ENCODE measurements at regions not wholly inside any gene's neighbourhood (a gene's known extent, or its start where the extent isn't known, plus 50 kb on each side); places are given as distances from the start of the nearest gene placed in this dataset.

DNA sequence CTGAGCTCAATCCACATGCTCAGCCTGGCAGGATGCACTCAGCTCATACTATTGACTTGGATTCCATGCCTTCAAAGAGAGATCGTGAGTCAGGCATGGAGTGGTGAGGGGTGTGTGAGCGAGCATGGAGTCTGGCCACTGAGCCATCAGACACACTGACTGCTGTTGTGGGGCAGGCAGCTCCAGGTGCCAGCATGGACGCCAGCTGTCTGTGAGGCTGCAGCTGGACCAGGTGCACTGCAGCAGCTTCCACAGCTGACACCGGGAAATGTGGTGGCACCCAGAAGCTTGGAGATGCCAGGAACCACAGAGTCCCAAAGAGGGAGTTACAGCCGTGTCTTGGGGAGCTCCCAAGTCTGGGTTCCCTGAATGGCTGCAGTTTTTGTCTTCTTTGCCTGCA lies 1026.4 kb upstream of the ADGRL3 start:
- in situ Hi-C loops (cut with HindIII; ENCODE audit: extremely low pct_ligation_motif_present, low pct_unique_long_range_greater_than_20kb), result no loop called here
- Histone ChIP-seq H3K27ac (ENCODE audit: extremely low read length, insufficient read depth, low read length) (no peak overlapping the region), H4K20me1 (ENCODE audit: insufficient read depth, low read length) (no peaks in the 10 kb centered on the region), H3K79me2 (ENCODE audit: insufficient read depth, low read length) (no peaks in the 10 kb centered on the region), H3K4me1 (ENCODE audit: insufficient read depth, low read length) (no peaks in the 10 kb centered on the region), H3K4me2 (ENCODE audit: low read depth, low read length) (no peak overlapping the region), H3K36me3 (replicated peaks in 1 of 2; ENCODE audit: control insufficient read depth in 1 of 2, insufficient read depth in 2 of 2, low read length in 2 of 2) (no peaks in the 10 kb centered on the region), H2AFZ (ENCODE audit: low read length) (no peak overlapping the region), H3K27me3 (ENCODE audit: control insufficient read depth in 1 of 2, insufficient read depth in 2 of 2, low read length in 2 of 2) (no peaks in the 10 kb centered on the region), H3K9me3 (ENCODE audit: low read length) (no peaks in the 10 kb centered on the region), H3K4me3 (replicated peaks in 1 of 3; ENCODE audit: insufficient read depth in 1 of 3, low read depth in 2 of 3, low read length in 3 of 3) (no peak overlapping the region), H3K9ac (ENCODE audit: insufficient read depth, low read depth, low read length) (no peak overlapping the region)
- FAIRE-seq, result no peak
- BruUV-seq (replicated peaks), result no TSS peak
- ChIA-PET CTCF (ENCODE audit: low intra/inter-chr PET ratio, low total read pairs) (no interaction called here), POLR2A (no interaction called here)
- intact Hi-C loops (cut with micrococcal nuclease; ENCODE audit: unreplicated experiment), result no loop called here
- no CpG with 5 or more reads among the region's 5 CpGs for WGBS (ENCODE audit: low lambda C conversion rate)
- no peak for ATAC-seq
- TF ChIP-seq ZNF570 (CRISPR knock-in tag; IDR thresholded peaks at IDR 0.05; ENCODE audit: borderline replicate concordance), result no peak
- no peak for TF ChIP-seq NFYC (CRISPR knock-in tag; IDR thresholded peaks at IDR 0.05)
- TF ChIP-seq YEATS2 (CRISPR knock-in tag; IDR thresholded peaks at IDR 0.05; ENCODE audit: borderline replicate concordance), result no peak
- no peak for TF ChIP-seq RFX1 (IDR thresholded peaks at IDR 0.05)
- TF ChIP-seq, protein P1, sequence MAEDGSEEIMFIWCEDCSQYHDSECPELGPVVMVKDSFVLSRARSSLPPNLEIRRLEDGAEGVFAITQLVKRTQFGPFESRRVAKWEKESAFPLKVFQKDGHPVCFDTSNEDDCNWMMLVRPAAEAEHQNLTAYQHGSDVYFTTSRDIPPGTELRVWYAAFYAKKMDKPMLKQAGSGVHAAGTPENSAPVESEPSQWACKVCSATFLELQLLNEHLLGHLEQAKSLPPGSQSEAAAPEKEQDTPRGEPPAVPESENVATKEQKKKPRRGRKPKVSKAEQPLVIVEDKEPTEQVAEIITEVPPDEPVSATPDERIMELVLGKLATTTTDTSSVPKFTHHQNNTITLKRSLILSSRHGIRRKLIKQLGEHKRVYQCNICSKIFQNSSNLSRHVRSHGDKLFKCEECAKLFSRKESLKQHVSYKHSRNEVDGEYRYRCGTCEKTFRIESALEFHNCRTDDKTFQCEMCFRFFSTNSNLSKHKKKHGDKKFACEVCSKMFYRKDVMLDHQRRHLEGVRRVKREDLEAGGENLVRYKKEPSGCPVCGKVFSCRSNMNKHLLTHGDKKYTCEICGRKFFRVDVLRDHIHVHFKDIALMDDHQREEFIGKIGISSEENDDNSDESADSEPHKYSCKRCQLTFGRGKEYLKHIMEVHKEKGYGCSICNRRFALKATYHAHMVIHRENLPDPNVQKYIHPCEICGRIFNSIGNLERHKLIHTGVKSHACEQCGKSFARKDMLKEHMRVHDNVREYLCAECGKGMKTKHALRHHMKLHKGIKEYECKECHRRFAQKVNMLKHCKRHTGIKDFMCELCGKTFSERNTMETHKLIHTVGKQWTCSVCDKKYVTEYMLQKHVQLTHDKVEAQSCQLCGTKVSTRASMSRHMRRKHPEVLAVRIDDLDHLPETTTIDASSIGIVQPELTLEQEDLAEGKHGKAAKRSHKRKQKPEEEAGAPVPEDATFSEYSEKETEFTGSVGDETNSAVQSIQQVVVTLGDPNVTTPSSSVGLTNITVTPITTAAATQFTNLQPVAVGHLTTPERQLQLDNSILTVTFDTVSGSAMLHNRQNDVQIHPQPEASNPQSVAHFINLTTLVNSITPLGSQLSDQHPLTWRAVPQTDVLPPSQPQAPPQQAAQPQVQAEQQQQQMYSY (CRISPR knock-in tag; IDR thresholded peaks at IDR 0.05), result no peak
- TF ChIP-seq SMAD1 (CRISPR knock-in tag; IDR thresholded peaks at IDR 0.05; ENCODE audit: borderline replicate concordance, low read depth), result no peak
- TF ChIP-seq TAF15 (IDR thresholded peaks at IDR 0.05; ENCODE audit: low read depth, low read length, poor library complexity, severe bottlenecking), result no peak
- TF ChIP-seq, protein P2, sequence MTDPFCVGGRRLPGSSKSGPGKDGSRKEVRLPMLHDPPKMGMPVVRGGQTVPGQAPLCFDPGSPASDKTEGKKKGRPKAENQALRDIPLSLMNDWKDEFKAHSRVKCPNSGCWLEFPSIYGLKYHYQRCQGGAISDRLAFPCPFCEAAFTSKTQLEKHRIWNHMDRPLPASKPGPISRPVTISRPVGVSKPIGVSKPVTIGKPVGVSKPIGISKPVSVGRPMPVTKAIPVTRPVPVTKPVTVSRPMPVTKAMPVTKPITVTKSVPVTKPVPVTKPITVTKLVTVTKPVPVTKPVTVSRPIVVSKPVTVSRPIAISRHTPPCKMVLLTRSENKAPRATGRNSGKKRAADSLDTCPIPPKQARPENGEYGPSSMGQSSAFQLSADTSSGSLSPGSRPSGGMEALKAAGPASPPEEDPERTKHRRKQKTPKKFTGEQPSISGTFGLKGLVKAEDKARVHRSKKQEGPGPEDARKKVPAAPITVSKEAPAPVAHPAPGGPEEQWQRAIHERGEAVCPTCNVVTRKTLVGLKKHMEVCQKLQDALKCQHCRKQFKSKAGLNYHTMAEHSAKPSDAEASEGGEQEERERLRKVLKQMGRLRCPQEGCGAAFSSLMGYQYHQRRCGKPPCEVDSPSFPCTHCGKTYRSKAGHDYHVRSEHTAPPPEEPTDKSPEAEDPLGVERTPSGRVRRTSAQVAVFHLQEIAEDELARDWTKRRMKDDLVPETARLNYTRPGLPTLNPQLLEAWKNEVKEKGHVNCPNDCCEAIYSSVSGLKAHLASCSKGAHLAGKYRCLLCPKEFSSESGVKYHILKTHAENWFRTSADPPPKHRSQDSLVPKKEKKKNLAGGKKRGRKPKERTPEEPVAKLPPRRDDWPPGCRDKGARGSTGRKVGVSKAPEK (CRISPR knock-in tag; IDR thresholded peaks at IDR 0.05; ENCODE audit: borderline replicate concordance), result no peak
- DNase-seq (ENCODE audit: low spot score), result no peak
